GM23338 (cell line): ENCODE measurements at regions not wholly inside any gene's neighbourhood (a gene's known extent, or its start where the extent isn't known, plus 50 kb on each side); places are given as distances from the start of the nearest gene placed in this dataset.

Experiments used
- ATAC-seq: fragments of 200-7000 bp; cut with Tn5 transposase; 3 replicates; pipeline ENCODE4 v1.9.1; 2020
- DNase-seq: peaks from one replicate; pipeline ENCODE4 v3.0.0-alpha.2; 2015; ENCODE audit warnings: low spot score
- H2AFZ ChIP-seq: fragments of 200-600 bp; sonication (generic); 2 replicates; pipeline ENCODE4 v1.8.0; 2016; ENCODE audit warnings: antibody characterized with exemption, mild to moderate bottlenecking, moderate library complexity
- H3F3A ChIP-seq: fragments of 200-600 bp; sonication (generic); replicated peaks from 2 replicates; pipeline ENCODE4 v1.8.0; 2017; ENCODE audit warnings: antibody characterized with exemption, mixed run types, low read depth
- H3K27ac ChIP-seq: fragments of 200-600 bp; sonication (generic); 2 replicates; pipeline ENCODE4 v1.6.1; 2016; ENCODE audit warnings: low read depth
- H3K27me3 ChIP-seq: fragments of 200-600 bp; sonication (generic); 2 replicates; pipeline ENCODE4 v1.8.0; 2016; ENCODE audit warnings: mild to moderate bottlenecking, mixed run types, moderate library complexity; ENCODE audit not compliant: insufficient read depth
- H3K36me3 ChIP-seq: fragments of 200-600 bp; sonication (generic); 2 replicates; pipeline ENCODE4 v1.8.0; 2016; ENCODE audit warnings: mild to moderate bottlenecking; ENCODE audit not compliant: insufficient read depth
- H3K4me1 ChIP-seq: fragments of 200-600 bp; sonication (generic); 2 replicates; pipeline ENCODE4 v1.8.0; 2016; ENCODE audit warnings: mild to moderate bottlenecking, moderate library complexity; ENCODE audit not compliant: insufficient read depth
- H3K4me2 ChIP-seq: fragments of 200-600 bp; sonication (generic); 2 replicates; pipeline ENCODE4 v1.7.1; 2017; ENCODE audit warnings: mixed run types
- H3K4me3 ChIP-seq: fragments of 200-600 bp; sonication (generic); 2 replicates; pipeline ENCODE4 v1.6.1; 2016; ENCODE audit warnings: mixed run types
- H3K79me2 ChIP-seq: fragments of 200-600 bp; sonication (generic); replicated peaks from 2 replicates; pipeline ENCODE4 v1.8.0; 2017; ENCODE audit warnings: mild to moderate bottlenecking; ENCODE audit not compliant: insufficient read depth
- H3K9me2 ChIP-seq: fragments of 200-600 bp; sonication (generic); 2 replicates; pipeline ENCODE4 v1.8.0; 2017; ENCODE audit not compliant: insufficient read depth
- H4K20me1 ChIP-seq: fragments of 200-600 bp; sonication (generic); replicated peaks from 2 replicates; pipeline ENCODE4 v1.8.0; 2017; ENCODE audit warnings: mild to moderate bottlenecking; ENCODE audit not compliant: insufficient read depth
- H3K27ac Mint-ChIP-seq: 2 replicates; pipeline ENCODE4 v1.8.0; 2020; ENCODE audit warnings: inconsistent platforms, mild to moderate bottlenecking, moderate library complexity, mixed read lengths
- H3K27me3 Mint-ChIP-seq: 3 replicates; pipeline ENCODE4 v1.8.0; 2022; ENCODE audit warnings: low read depth, mild to moderate bottlenecking, moderate library complexity, mixed read lengths, inconsistent platforms; ENCODE audit not compliant: insufficient read depth, poor library complexity
- H3K36me3 Mint-ChIP-seq: 3 replicates; pipeline ENCODE4 v1.8.0; 2021; ENCODE audit warnings: low read depth, mild to moderate bottlenecking, inconsistent platforms, moderate library complexity, mixed read lengths
- H3K4me1 Mint-ChIP-seq: 3 replicates; pipeline ENCODE4 v1.8.0; 2020; ENCODE audit warnings: mild to moderate bottlenecking, inconsistent platforms, mixed read lengths
- H3K4me3 Mint-ChIP-seq: 3 replicates; pipeline ENCODE4 v1.8.0; 2021; ENCODE audit warnings: moderate library complexity, mild to moderate bottlenecking, inconsistent platforms, mixed read lengths
- H3K9me3 Mint-ChIP-seq: 3 replicates; pipeline ENCODE4 v1.8.0; 2020; ENCODE audit warnings: moderate library complexity, mild to moderate bottlenecking, inconsistent platforms, mixed read lengths
- CREB1 ChIP-seq: fragments of 250-450 bp; sonication (Bioruptor Pico); IDR thresholded peaks from 2 replicates; pipeline ENCODE4 v1.5.0; 2020; ENCODE audit warnings: low read depth, mild to moderate bottlenecking, moderate library complexity
- CTCF ChIP-seq, 2 experiments: fragments of 200-600 bp in 1 of 2; sonication (generic) in 1 of 2; conservative IDR thresholded peaks; 2 replicates each; pipeline versions ENCODE4 v1.5.1 to v1.6.1; 2016 to 2017; ENCODE audit warnings: antibody characterized with exemption in 2 of 2, low read depth in 2 of 2, mild to moderate bottlenecking in 2 of 2, moderate library complexity in 1 of 2
- ETS1 ChIP-seq: IDR thresholded peaks from 2 replicates; pipeline ENCODE4 v1.6.1; 2016; ENCODE audit warnings: antibody characterized with exemption
- EZH2 ChIP-seq: fragments of 200-600 bp; sonication (generic); IDR thresholded peaks from one replicate; pipeline ENCODE4 v1.8.0; 2017; ENCODE audit warnings: antibody characterized with exemption, mild to moderate bottlenecking, low read depth; ENCODE audit not compliant: unreplicated experiment
- EZH2phosphoT487 ChIP-seq: fragments of 200-600 bp; sonication (generic); IDR thresholded peaks from one replicate; pipeline ENCODE4 v1.8.1; 2018; ENCODE audit warnings: antibody characterized with exemption; ENCODE audit not compliant: unreplicated experiment
- JUNB ChIP-seq: IDR thresholded peaks from one replicate; pipeline ENCODE4 v1.6.1; 2016; ENCODE audit warnings: antibody characterized with exemption; ENCODE audit not compliant: unreplicated experiment
- NANOG ChIP-seq: IDR thresholded peaks from 2 replicates; pipeline ENCODE4 v1.6.1; 2016; ENCODE audit warnings: antibody characterized with exemption, borderline replicate concordance
- STAT1 ChIP-seq: IDR thresholded peaks from one replicate; pipeline ENCODE4 v1.6.1; 2016; ENCODE audit warnings: antibody characterized with exemption; ENCODE audit not compliant: unreplicated experiment
- ZNF462 ChIP-seq: fragments of 250-450 bp; sonication (Bioruptor Pico); IDR thresholded peaks from 2 replicates; pipeline ENCODE4 v1.5.0; 2020; ENCODE audit warnings: mild to moderate bottlenecking, moderate library complexity

GRCh38 chr1:192461684-192462083, 113.9 kb upstream of the RGS1 start (continued):
- TF ChIP-seq ZNF462 (CRISPR knock-in tag), result no peak
- TF ChIP-seq EZH2, result no peak
- TF ChIP-seq CREB1 (CRISPR knock-in tag), result no peak
- no peak for TF ChIP-seq JUNB
- no peak for TF ChIP-seq NANOG
- TF ChIP-seq STAT1, result no peak
- TF ChIP-seq CTCF (conservative IDR thresholded peaks at IDR 0.05; ENCODE audit: low read depth in 2 of 2), result no peak
- no peak for TF ChIP-seq EZH2phosphoT487

GRCh38 chr1:192462616-192463015, 113.0 kb upstream of the RGS1 start:
- H3K27ac ChIP-seq, result no peak overlapping the region
- Mint-ChIP-seq H3K4me1 (no peaks in the 10 kb centered on the region), H3K27ac (no peak overlapping the region), H3K9me3 (no peaks in the 10 kb centered on the region), H3K36me3 (no peaks in the 10 kb centered on the region), H3K27me3 (peaks cover 6% of the 10 kb centered on the region), H3K4me3 (no peak overlapping the region)
- ATAC-seq (no peak), DNase-seq (no peak)
- H3K36me3 ChIP-seq, result no peaks in the 10 kb centered on the region
- H3F3A ChIP-seq, result no peaks in the 10 kb centered on the region
- no peaks in the 10 kb centered on the region for H3K79me2 ChIP-seq
- TF ChIP-seq EZH2 (no peak), JUNB (no peak), ETS1 (no peak), CTCF (conservative IDR thresholded peaks at IDR 0.05; ENCODE audit: low read depth in 2 of 2) (peak in 1 of 2 experiments; percentile 22; a peak in 2 of 4 replicates)
- no peak overlapping the region for H3K4me2 ChIP-seq
- no peaks in the 10 kb centered on the region for H3K27me3 ChIP-seq
- no peak overlapping the region for H3K4me3 ChIP-seq
- H2AFZ ChIP-seq, result no peak overlapping the region
- no peaks in the 10 kb centered on the region for H3K9me2 ChIP-seq
- H3K4me1 ChIP-seq, result no peaks in the 10 kb centered on the region
- H4K20me1 ChIP-seq, result no peaks in the 10 kb centered on the region
